Esophagus muscularis mucosa (tissue), 4 donors: ENCODE measurements at regions not wholly inside any gene's neighbourhood (a gene's known extent, or its start where the extent isn't known, plus 50 kb on each side); places are given as distances from the start of the nearest gene placed in this dataset.

Experiments
- DNase-seq: peaks from one replicate; pipeline ENCODE4 v3.0.0-alpha.2; 2017; ENCODE audit errors: extremely low spot score
- H3K27ac ChIP-seq, 4 donors: fragments of 200-600 bp; sonication (generic); replicated peaks in 1 of 4; 1 replicate in 3 of 4; 2 replicates in 1 of 4; pipeline ENCODE4 v1.5.1; 2016 to 2019; ENCODE audit warnings: mild to moderate bottlenecking in 1 of 4
- H3K27me3 ChIP-seq, 4 donors: fragments of 200-600 bp; sonication (generic); one replicate each; pipeline versions ENCODE4 v1.5.1 to v1.6.0; 2016 to 2019
- H3K36me3 ChIP-seq, 4 donors: fragments of 200-600 bp; sonication (generic); one replicate each; pipeline ENCODE4 v1.5.1; 2016 to 2019
- H3K4me1 ChIP-seq, 4 donors: fragments of 200-600 bp; sonication (generic); one replicate each; pipeline ENCODE4 v1.5.1; 2016 to 2019
- H3K4me3 ChIP-seq, 4 donors: fragments of 200-600 bp; sonication (generic); 1 replicate in 2 of 4; 2 replicates in 2 of 4; pipeline ENCODE4 v1.5.1; 2016 to 2019; ENCODE audit warnings: mild to moderate bottlenecking in 4 of 4, moderate library complexity in 1 of 4
- H3K9me3 ChIP-seq, 4 donors: fragments of 200-600 bp; sonication (generic); 1 replicate in 3 of 4; 2 replicates in 1 of 4; pipeline ENCODE4 v1.5.1; 2016 to 2019
- EP300 ChIP-seq: sonication (generic); formaldehyde crosslinking; IDR thresholded peaks from one replicate; pipeline ENCODE4 v1.6.1; 2017; ENCODE audit warnings: antibody characterized with exemption
- POLR2A ChIP-seq: fragments of 450-650 bp; IDR thresholded peaks from one replicate; pipeline ENCODE4 v1.6.1; 2017; ENCODE audit warnings: antibody characterized with exemption, moderate library complexity, mild to moderate bottlenecking, low read depth
- POLR2AphosphoS5 ChIP-seq, 2 donors: sonication (generic); formaldehyde crosslinking; IDR thresholded peaks; one replicate each; pipeline ENCODE4 v1.6.1; 2017; ENCODE audit warnings: antibody characterized with exemption in 2 of 2
- WGBS: methylation state at CpG from one replicate; pipeline ENCODE4 v1.1.5; 2018; 5-methylcytosine and 5-hydroxymethylcytosine counted together
- intact Hi-C: fragments of 100-400 bp; cut with DNase I; formaldehyde crosslinking; loops from one replicate; pipeline ENCODE4 v1.15.1; 2023
- TF ChIP-seq, protein P1 (sequence below), 3 experiments: fragments of 200-600 bp in 2 of 3; fragments of 450-650 bp in 1 of 3; sonication (generic) in 2 of 3; IDR thresholded peaks; one replicate each; pipeline ENCODE4 v1.5.1; 2017 to 2019; ENCODE audit warnings: antibody characterized with exemption in 3 of 3, mild to moderate bottlenecking in 2 of 3, moderate library complexity in 1 of 3

GRCh38 chr3:31210068-31210645 lies 315.7 kb upstream of the GADL1 start:
- Histone ChIP-seq H3K36me3 (no peaks in the 10 kb centered on the region), H3K9me3 (no peaks in the 10 kb centered on the region), H3K4me3 (no peak overlapping the region), H3K27ac (no peak overlapping the region), H3K27me3 (no peaks in the 10 kb centered on the region), H3K4me1 (no peaks in the 10 kb centered on the region)
- WGBS = 84% methylated on average over 5 of the region's 5 CpGs
- TF ChIP-seq, protein P1, sequence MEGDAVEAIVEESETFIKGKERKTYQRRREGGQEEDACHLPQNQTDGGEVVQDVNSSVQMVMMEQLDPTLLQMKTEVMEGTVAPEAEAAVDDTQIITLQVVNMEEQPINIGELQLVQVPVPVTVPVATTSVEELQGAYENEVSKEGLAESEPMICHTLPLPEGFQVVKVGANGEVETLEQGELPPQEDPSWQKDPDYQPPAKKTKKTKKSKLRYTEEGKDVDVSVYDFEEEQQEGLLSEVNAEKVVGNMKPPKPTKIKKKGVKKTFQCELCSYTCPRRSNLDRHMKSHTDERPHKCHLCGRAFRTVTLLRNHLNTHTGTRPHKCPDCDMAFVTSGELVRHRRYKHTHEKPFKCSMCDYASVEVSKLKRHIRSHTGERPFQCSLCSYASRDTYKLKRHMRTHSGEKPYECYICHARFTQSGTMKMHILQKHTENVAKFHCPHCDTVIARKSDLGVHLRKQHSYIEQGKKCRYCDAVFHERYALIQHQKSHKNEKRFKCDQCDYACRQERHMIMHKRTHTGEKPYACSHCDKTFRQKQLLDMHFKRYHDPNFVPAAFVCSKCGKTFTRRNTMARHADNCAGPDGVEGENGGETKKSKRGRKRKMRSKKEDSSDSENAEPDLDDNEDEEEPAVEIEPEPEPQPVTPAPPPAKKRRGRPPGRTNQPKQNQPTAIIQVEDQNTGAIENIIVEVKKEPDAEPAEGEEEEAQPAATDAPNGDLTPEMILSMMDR (IDR thresholded peaks at IDR 0.05) = peak in 2 of 3 experiments; percentile 12 to 13
- TF ChIP-seq POLR2A = no peak
- intact Hi-C loops = no loop called here
- no peak for DNase-seq

DNA sequence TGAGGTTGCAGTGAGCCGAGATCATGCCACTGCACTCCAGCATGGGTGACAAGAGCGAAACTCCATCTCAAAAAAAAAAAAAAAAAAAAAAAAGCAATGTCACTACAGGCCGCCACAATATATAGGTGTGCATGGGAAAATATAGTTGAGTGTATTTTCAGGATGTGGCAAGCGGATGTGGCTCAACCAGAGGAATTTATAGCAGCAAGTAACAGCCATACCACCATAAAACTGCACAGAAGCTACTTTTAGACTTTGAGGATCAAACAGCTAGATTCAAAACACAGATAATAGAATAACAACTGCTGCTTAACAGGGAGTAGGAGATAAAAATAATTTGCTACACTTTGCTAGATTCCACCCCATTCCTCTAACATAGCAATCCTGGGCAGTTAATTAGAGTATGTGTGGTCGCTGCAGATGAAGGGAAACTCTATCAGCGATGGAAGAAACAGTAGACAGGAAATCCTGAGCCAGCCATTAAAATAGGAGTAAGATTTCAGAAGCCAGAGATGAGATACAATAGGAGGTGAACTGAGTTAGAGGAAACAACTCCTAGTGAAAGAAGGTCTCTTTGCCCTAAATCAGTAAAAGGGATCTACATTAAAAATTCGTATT lies 318.7 kb upstream of the STT3B start:
- no peak for DNase-seq

GRCh38 chr3:31218082-31218481 lies 314.6 kb upstream of the STT3B start:
- Histone ChIP-seq H3K4me3 (no peak overlapping the region), H3K9me3 (no peaks in the 10 kb centered on the region), H3K36me3 (no peaks in the 10 kb centered on the region), H3K4me1 (no peaks in the 10 kb centered on the region), H3K27ac (no peak overlapping the region), H3K27me3 (no peaks in the 10 kb centered on the region)
- intact Hi-C loops = no loop called here
- TF ChIP-seq POLR2AphosphoS5 (IDR thresholded peaks at IDR 0.05) (no peak), EP300 (no peak), POLR2A (no peak)
- TF ChIP-seq, protein P1 (IDR thresholded peaks at IDR 0.05) = no peak
- WGBS = 94% methylated on average over 3 of the region's 3 CpGs
- DNase-seq = no peak

More for the DNA sequence above, 318.7 kb upstream of the STT3B start:
- no peaks in the 10 kb centered on the region for H3K27me3 ChIP-seq
- H3K27ac ChIP-seq = no peak overlapping the region
- no peaks in the 10 kb centered on the region for H3K4me1 ChIP-seq
- WGBS = 80% methylated on average over 7 of the region's 7 CpGs
- TF ChIP-seq POLR2A = no peak
- TF ChIP-seq EP300 = no peak
- TF ChIP-seq POLR2AphosphoS5 (IDR thresholded peaks at IDR 0.05) = no peak
- TF ChIP-seq, protein P1 (IDR thresholded peaks at IDR 0.05) = no peak
- H3K36me3 ChIP-seq = no peaks in the 10 kb centered on the region
- H3K4me3 ChIP-seq = no peak overlapping the region
- intact Hi-C loops = no loop called here
- H3K9me3 ChIP-seq = no peaks in the 10 kb centered on the region

DNA sequence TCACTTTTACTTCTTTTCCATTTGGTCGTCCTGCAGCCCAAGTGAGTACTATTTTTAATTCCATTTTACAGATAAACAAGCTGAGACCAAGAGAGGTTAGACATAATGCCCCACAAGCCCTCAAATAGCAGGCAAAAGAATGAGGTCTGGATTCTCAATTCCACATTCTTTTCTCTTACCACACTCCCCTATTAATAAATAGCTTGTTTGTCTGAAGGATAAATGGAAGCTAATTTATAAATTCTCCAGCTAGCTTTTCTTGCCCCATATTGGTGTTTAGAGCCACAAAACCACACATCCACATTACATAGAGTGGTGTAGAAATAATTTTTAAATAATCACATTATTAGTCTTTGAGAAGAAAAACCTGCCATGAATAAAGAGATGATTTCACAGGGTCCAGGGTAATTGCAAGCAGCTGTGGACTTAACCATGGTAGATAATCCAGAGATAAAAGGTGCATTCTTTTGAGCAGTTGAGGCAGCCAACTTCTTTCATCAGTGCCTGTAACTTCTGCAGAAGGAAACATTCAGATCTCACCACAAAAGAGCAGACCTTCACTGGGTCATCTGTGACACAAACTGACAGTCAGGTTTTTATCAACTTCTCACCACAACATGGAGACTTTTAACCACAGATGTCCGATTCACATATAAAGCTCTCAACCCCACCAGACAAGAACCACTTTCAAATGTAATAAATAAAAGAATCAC lies 313.4 kb upstream of the STT3B start:
- H3K4me3 ChIP-seq = no peak overlapping the region
- intact Hi-C loops = no loop called here
- WGBS = 79% methylated on average over 2 of the region's 2 CpGs

More for the DNA sequence above, 313.4 kb upstream of the STT3B start:
- Histone ChIP-seq H3K27me3 (no peaks in the 10 kb centered on the region), H3K27ac (no peak overlapping the region), H3K36me3 (no peaks in the 10 kb centered on the region), H3K9me3 (no peaks in the 10 kb centered on the region), H3K4me1 (no peaks in the 10 kb centered on the region)
- DNase-seq = no peak
- TF ChIP-seq EP300 (no peak), POLR2AphosphoS5 (IDR thresholded peaks at IDR 0.05) (no peak), POLR2A (no peak)
- TF ChIP-seq, protein P1 (IDR thresholded peaks at IDR 0.05) = no peak
